HG03558 (cell line): ENCODE measurements at regions not wholly inside any gene's neighbourhood (a gene's known extent, or its start where the extent isn't known, plus 50 kb on each side); places are given as distances from the start of the nearest gene placed in this dataset.
"Not testable (repeated sequence)": the region's sequence is repeated elsewhere in the genome, so short reads cannot be mapped to it uniquely, and the experiment has no call there.

Experiments
- ATAC-seq: cut with Tn5 transposase; IDR thresholded peaks from one replicate; pipeline ENCODE4 v1.9.1; 2021; ENCODE audit warnings: moderate number of reproducible peaks; ENCODE audit not compliant: unreplicated experiment; ENCODE audit errors: extremely low read depth

- no peak for ATAC-seq
Observed at GRCh38 chr1:98575955-98576354, 85.6 kb upstream of the SNX7 start.

GRCh38 chr1:98565951-98566350 lies 95.6 kb upstream of the SNX7 start:
- no peak for ATAC-seq

GRCh38 chr1:98559291-98559690 lies 102.2 kb upstream of the SNX7 start:
- no peak for ATAC-seq

- no peak for ATAC-seq
Observed at GRCh38 chr1:98557895-98558294, 103.6 kb upstream of the SNX7 start.

- no peak for ATAC-seq
Observed at GRCh38 chr1:98556521-98557158, 104.9 kb upstream of the SNX7 start.

- no peak for ATAC-seq
Observed at GRCh38 chr1:98555814-98556213, 105.7 kb upstream of the SNX7 start.

GRCh38 chr1:98552576-98553074 lies 108.9 kb upstream of the SNX7 start:
- ATAC-seq, result not testable (repeated sequence)

GRCh38 chr1:98550076-98550475 lies 111.4 kb upstream of the SNX7 start:
- no peak for ATAC-seq

GRCh38 chr1:98546319-98546718 lies 115.2 kb upstream of the SNX7 start:
- ATAC-seq, result no peak

GRCh38 chr1:98538106-98538505 lies 123.4 kb upstream of the SNX7 start:
- no peak for ATAC-seq

GRCh38 chr1:98523256-98523655 lies 138.3 kb upstream of the SNX7 start:
- ATAC-seq, result no peak

GRCh38 chr1:98516306-98516705 lies 145.2 kb upstream of the SNX7 start:
- ATAC-seq, result no peak

- no peak for ATAC-seq
Observed at GRCh38 chr1:98515744-98516143, 145.8 kb upstream of the SNX7 start.

GRCh38 chr1:98512216-98512615 lies 149.3 kb upstream of the SNX7 start:
- not testable (repeated sequence) for ATAC-seq

GRCh38 chr1:98503771-98504170 lies 157.8 kb upstream of the SNX7 start:
- no peak for ATAC-seq

GRCh38 chr1:98502937-98503336 lies 158.6 kb upstream of the SNX7 start:
- no peak for ATAC-seq

GRCh38 chr1:98500324-98500723 lies 161.2 kb upstream of the SNX7 start:
- no peak for ATAC-seq

GRCh38 chr1:98498651-98499050 lies 162.9 kb upstream of the SNX7 start:
- ATAC-seq, result no peak

- ATAC-seq, result no peak
Observed at GRCh38 chr1:98497497-98497896, 164.0 kb upstream of the SNX7 start.

GRCh38 chr1:98496256-98496995 lies 165.1 kb upstream of the SNX7 start:
- ATAC-seq, result no peak

- ATAC-seq, result no peak
Observed at GRCh38 chr1:98493469-98493868, 168.1 kb upstream of the SNX7 start.

GRCh38 chr1:98490099-98490498 lies 171.4 kb upstream of the SNX7 start:
- ATAC-seq, result no peak
